Activated T-cell treated with anti-CD3 and anti-CD28 coated beads for 4 hours (primary cell): ENCODE measurements at regions not wholly inside any gene's neighbourhood (a gene's known extent, or its start where the extent isn't known, plus 50 kb on each side); places are given as distances from the start of the nearest gene placed in this dataset.

Experiments
- DNase-seq: peaks from one replicate; pipeline ENCODE4 v3.0.0-alpha.2; 2020

GRCh38 chr6:9564021-9564420 is 850.9 kb downstream of the TFAP2A start:
- DNase-seq, result no peak

- no peak for DNase-seq
Measured at GRCh38 chr6:9563568-9563967, 851.3 kb downstream of the TFAP2A start.

GRCh38 chr6:9554806-9555205 is 860.1 kb downstream of the TFAP2A start:
- DNase-seq, result no peak

- no peak for DNase-seq
Measured at GRCh38 chr6:9554323-9554722, 860.6 kb downstream of the TFAP2A start.

- no peak for DNase-seq
Measured at GRCh38 chr6:9553002-9553401, 861.9 kb downstream of the TFAP2A start.

GRCh38 chr6:9543649-9544048 is 871.2 kb downstream of the TFAP2A start:
- DNase-seq, result no peak

GRCh38 chr6:9540534-9541126 is 874.2 kb downstream of the TFAP2A start:
- no peak for DNase-seq

GRCh38 chr6:9540126-9540525 is 874.7 kb downstream of the TFAP2A start:
- DNase-seq, result no peak

GRCh38 chr6:9539231-9539755 is 875.6 kb downstream of the TFAP2A start:
- DNase-seq, result no peak

- no peak for DNase-seq
Measured at GRCh38 chr6:9537381-9537780, 877.5 kb downstream of the TFAP2A start.

GRCh38 chr6:9535106-9535505 is 879.8 kb downstream of the TFAP2A start:
- no peak for DNase-seq

GRCh38 chr6:9532621-9533557 is 882.0 kb downstream of the TFAP2A start:
- DNase-seq, result no peak

GRCh38 chr6:9527679-9528286 is 887.1 kb downstream of the TFAP2A start:
- DNase-seq, result no peak

- DNase-seq, result no peak
Measured at GRCh38 chr6:9523462-9523861, 891.4 kb downstream of the TFAP2A start.

- no peak for DNase-seq
Measured at GRCh38 chr6:9522101-9522500, 892.8 kb downstream of the TFAP2A start.

GRCh38 chr6:9521152-9521530 is 893.7 kb downstream of the TFAP2A start:
- no peak for DNase-seq

- no peak for DNase-seq
Measured at GRCh38 chr6:9520417-9521151, 894.3 kb downstream of the TFAP2A start.

- DNase-seq, result no peak
Measured at GRCh38 chr6:9518431-9518830, 896.4 kb downstream of the TFAP2A start.

GRCh38 chr6:9517806-9518205 is 897.1 kb downstream of the TFAP2A start:
- no peak for DNase-seq

- no peak for DNase-seq
Measured at GRCh38 chr6:9515633-9516606, 899.0 kb downstream of the TFAP2A start.

GRCh38 chr6:9514146-9514545 is 900.7 kb downstream of the TFAP2A start:
- no peak for DNase-seq

- DNase-seq, result no peak
Measured at GRCh38 chr6:9511157-9511556, 903.7 kb downstream of the TFAP2A start.
